ENCODE measurements at regions not wholly inside any gene's neighbourhood (a gene's known extent, or its start where the extent isn't known, plus 50 kb on each side); places are given as distances from the start of the nearest gene placed in this dataset.

DNA sequence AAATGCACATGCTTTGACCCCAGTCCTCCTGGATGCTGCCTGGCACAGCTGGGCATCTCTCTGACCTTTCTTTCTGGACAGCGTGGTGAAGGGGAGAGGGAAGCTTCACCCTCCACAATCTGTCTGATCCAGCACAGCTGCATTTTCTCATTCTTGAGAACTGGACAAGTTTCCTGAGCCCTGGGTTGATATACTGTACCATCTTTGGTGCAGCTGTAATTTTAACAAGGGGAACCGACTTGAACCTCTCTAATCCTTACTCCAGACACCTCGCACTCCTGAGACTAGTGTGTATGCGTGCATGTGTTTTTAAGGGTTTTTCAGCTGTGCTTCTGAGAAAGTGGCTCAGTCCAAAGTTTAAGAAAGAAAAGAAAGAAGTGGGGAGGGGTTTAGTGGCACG is 655.7 kb downstream of the INHBA start:
- no peaks in the 10 kb centered on the region for H3K27me3 ChIP-seq
- intact Hi-C loops (cut with DNase I): no loop called here
- H3K4me1 ChIP-seq: peaks cover 8% of the 10 kb centered on the region
- no peak overlapping the region for H3K4me3 ChIP-seq
- DNase-seq (no peak), ATAC-seq (no peak)
- TF ChIP-seq, protein P1, sequence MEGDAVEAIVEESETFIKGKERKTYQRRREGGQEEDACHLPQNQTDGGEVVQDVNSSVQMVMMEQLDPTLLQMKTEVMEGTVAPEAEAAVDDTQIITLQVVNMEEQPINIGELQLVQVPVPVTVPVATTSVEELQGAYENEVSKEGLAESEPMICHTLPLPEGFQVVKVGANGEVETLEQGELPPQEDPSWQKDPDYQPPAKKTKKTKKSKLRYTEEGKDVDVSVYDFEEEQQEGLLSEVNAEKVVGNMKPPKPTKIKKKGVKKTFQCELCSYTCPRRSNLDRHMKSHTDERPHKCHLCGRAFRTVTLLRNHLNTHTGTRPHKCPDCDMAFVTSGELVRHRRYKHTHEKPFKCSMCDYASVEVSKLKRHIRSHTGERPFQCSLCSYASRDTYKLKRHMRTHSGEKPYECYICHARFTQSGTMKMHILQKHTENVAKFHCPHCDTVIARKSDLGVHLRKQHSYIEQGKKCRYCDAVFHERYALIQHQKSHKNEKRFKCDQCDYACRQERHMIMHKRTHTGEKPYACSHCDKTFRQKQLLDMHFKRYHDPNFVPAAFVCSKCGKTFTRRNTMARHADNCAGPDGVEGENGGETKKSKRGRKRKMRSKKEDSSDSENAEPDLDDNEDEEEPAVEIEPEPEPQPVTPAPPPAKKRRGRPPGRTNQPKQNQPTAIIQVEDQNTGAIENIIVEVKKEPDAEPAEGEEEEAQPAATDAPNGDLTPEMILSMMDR (IDR thresholded peaks at IDR 0.05): no peak
- no peaks in the 10 kb centered on the region for H3K36me3 ChIP-seq
- H3K27ac ChIP-seq: no peak overlapping the region
- H3K9me3 ChIP-seq: no peaks in the 10 kb centered on the region

DNA sequence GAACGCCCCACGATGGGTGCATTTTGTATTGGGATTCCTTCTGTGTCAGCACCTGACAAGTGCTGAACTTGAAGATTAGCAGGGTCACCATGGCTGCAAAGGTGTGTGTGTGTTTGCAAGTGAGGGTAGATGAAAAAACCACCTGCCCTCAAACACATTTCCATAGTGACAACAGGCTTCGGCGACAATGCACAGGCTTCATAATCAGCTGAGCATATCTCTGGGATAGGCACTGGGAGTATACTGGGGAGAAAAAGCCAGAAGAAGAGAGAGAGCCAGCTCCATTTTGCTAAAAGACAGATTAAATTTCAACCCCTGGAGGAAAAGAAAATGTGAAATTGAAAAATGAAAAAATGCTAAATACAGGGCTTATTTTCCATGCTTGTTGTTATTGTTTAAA is 656.1 kb downstream of the INHBA start:
- Histone ChIP-seq H3K36me3 (no peaks in the 10 kb centered on the region), H3K4me1 (peaks cover 8% of the 10 kb centered on the region), H3K9me3 (no peaks in the 10 kb centered on the region), H3K4me3 (no peak overlapping the region), H3K27ac (no peak overlapping the region), H3K27me3 (no peaks in the 10 kb centered on the region)
- ATAC-seq: no peak
- TF ChIP-seq, protein P1 (IDR thresholded peaks at IDR 0.05): no peak
- intact Hi-C loops (cut with DNase I): no loop called here
- DNase-seq: no peak

DNA sequence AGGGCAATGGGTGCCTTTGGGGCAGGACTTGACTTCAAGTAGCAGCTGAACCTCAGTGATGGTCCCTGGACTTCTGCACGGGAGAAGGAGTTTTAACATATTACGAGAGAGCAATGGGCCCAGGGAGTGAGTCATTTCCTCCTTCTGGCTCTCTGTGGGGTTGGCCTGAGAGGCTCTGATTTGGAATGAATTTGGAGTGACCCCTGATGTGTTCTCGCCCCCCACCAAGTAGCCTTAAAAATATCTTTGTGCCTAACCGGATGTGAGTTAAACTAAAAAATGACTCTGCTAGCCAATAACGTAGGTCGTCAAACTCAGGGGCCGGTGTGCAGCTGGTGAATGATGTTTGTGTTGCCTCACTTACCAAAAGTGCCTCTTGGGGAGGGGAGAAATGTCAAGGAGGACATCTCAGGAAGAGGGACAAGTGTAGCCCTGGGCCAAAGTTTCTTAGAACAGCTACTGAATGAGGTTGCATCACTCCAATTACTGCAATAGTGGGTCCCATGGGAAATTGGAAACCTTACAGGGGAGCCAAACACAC is 656.6 kb downstream of the INHBA start:
- H3K27ac ChIP-seq: no peak overlapping the region
- ATAC-seq (peak; percentile 31), DNase-seq (no peak)
- H3K36me3 ChIP-seq: no peaks in the 10 kb centered on the region
- no peaks in the 10 kb centered on the region for H3K9me3 ChIP-seq
- TF ChIP-seq, protein P1 (IDR thresholded peaks at IDR 0.05): no peak
- H3K27me3 ChIP-seq: no peaks in the 10 kb centered on the region
- peaks cover 8% of the 10 kb centered on the region for H3K4me1 ChIP-seq
- intact Hi-C loops (cut with DNase I): no loop called here
- no peak overlapping the region for H3K4me3 ChIP-seq

DNA sequence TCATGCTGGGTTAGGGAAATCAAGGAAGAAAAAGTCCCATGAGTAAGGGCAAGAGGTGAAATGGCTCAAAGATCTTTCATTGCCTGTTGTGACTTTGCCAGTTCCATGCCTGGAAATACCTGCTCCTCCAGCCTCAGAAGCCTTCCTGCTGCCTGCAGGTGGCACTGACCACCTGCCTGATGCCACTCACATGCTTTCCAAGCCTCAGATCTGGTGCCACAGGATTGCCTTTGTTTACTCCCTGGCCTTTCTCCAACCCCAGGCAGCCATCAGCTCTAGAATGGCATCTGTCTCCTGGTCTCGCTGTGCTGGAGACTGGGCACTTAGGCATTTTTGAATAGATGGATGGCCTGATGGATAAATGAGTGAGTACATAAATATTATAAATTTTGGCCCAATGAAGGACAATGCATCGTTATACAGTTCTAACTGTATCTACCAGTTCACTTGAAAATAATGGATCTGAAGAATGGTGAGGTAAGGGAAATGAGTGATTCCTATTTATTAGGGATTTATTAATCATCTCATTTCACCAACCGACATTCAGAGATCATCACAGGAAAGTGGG is 657.2 kb downstream of the INHBA start:
- Histone ChIP-seq H3K4me1 (peaks cover 8% of the 10 kb centered on the region), H3K27me3 (no peaks in the 10 kb centered on the region), H3K27ac (no peak overlapping the region), H3K4me3 (no peak overlapping the region), H3K36me3 (no peaks in the 10 kb centered on the region), H3K9me3 (no peaks in the 10 kb centered on the region)
- TF ChIP-seq, protein P1 (IDR thresholded peaks at IDR 0.05): peak; percentile 34
- DNase-seq (no peak), ATAC-seq (peak; percentile 92)
- intact Hi-C loops (cut with DNase I): no loop called here

DNA sequence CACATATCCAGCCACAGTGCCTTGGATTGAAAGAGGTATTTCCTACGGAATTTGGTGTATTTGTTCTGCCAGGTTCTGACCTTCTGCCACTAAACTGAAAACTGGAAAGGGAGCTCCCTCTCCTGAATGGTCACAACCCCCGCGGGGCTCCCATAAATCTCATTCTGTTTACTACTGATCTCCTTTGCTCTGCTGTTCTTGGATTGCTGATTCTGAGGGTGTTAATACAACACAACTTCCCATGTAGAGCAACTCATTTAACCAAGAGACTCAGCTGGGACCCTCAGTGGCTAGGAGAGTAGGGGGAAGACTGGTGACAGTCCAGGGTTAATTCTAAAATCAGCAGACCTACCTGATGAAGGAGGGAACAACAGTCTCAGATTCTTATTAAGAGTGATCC is 662.9 kb downstream of the INHBA start:
- no peaks in the 10 kb centered on the region for H3K36me3 ChIP-seq
- H3K27me3 ChIP-seq: no peaks in the 10 kb centered on the region
- no peak overlapping the region for H3K27ac ChIP-seq
- no peak overlapping the region for H3K4me3 ChIP-seq
- ATAC-seq: no peak
- TF ChIP-seq, protein P1 (IDR thresholded peaks at IDR 0.05): no peak
- no peaks in the 10 kb centered on the region for H3K9me3 ChIP-seq
- intact Hi-C loops (cut with DNase I): no loop called here
- no peak for DNase-seq
- H3K4me1 ChIP-seq: no peaks in the 10 kb centered on the region
